PC-9 (cell line): ENCODE measurements at regions not wholly inside any gene's neighbourhood (a gene's known extent, or its start where the extent isn't known, plus 50 kb on each side); places are given as distances from the start of the nearest gene placed in this dataset.
"Not testable (repeated sequence)": the region's sequence is repeated elsewhere in the genome, so short reads cannot be mapped to it uniquely, and the experiment has no call there.

Experiments used
- BruUV-seq: library from RNA; stranded (reverse); fragments of 400-500 nt; replicated peaks from 2 replicates; lab custom pipeline; 2021; lab: Mats Ljungman, UMichigan
- CTCF ChIA-PET: fragments of 300-600 bp; sonication (Branson Sonifier 250); formaldehyde crosslinking; loops from one replicate; lab custom pipeline; 2022; ENCODE audit warnings: antibody characterized with exemption; lab: Charles Lee
- POLR2A ChIA-PET: fragments of 300-600 bp; sonication (Branson Sonifier 250); formaldehyde crosslinking; loops from one replicate; lab custom pipeline; 2022; ENCODE audit warnings: antibody characterized with exemption; ENCODE audit not compliant: unreplicated experiment; lab: Charles Lee
- DNase-seq, 2 experiments: peaks; one replicate each; pipeline versions ENCODE4 v3.0.0 to v3.0.0-alpha.2; 2015 to 2022; ENCODE audit warnings: mixed read lengths in 1 of 2
- H2AFZ ChIP-seq: fragments of 200-600 bp; sonication (generic); 2 replicates; pipeline ENCODE4 v1.8.1; 2017; ENCODE audit warnings: antibody characterized with exemption
- H3F3A ChIP-seq: fragments of 200-600 bp; sonication (generic); 2 replicates; pipeline ENCODE4 v1.8.1; 2017; ENCODE audit warnings: antibody characterized with exemption, mild to moderate bottlenecking, low read depth; ENCODE audit not compliant: insufficient read depth
- H3K27ac ChIP-seq: fragments of 200-600 bp; sonication (generic); 2 replicates; pipeline ENCODE4 v1.6.1; 2016; ENCODE audit warnings: mixed run types
- H3K27me3 ChIP-seq: fragments of 200-600 bp; sonication (generic); 2 replicates; pipeline ENCODE4 v1.6.1; 2016; ENCODE audit warnings: low read depth, mixed run types; ENCODE audit not compliant: insufficient read depth
- H3K36me3 ChIP-seq: fragments of 200-600 bp; sonication (generic); 2 replicates; pipeline ENCODE4 v1.6.1; 2016; ENCODE audit warnings: low read depth, mixed run types
- H3K4me1 ChIP-seq: fragments of 200-600 bp; sonication (generic); replicated peaks from 2 replicates; pipeline ENCODE4 v1.6.1; 2016; ENCODE audit warnings: mixed run types; ENCODE audit not compliant: insufficient read depth
- H3K4me2 ChIP-seq: fragments of 200-600 bp; sonication (generic); 2 replicates; pipeline ENCODE4 v1.6.1; 2017; ENCODE audit warnings: mixed run types
- H3K4me3 ChIP-seq: fragments of 200-600 bp; sonication (generic); 2 replicates; pipeline ENCODE4 v1.6.1; 2016; ENCODE audit warnings: mixed run types
- H3K79me2 ChIP-seq: fragments of 200-600 bp; sonication (generic); 2 replicates; pipeline ENCODE4 v1.6.1; 2017; ENCODE audit warnings: low read depth, mixed run types
- H3K9me2 ChIP-seq: fragments of 200-600 bp; sonication (generic); 2 replicates; pipeline ENCODE4 v1.8.1; 2017; ENCODE audit warnings: mild to moderate bottlenecking; ENCODE audit not compliant: insufficient read depth
- H3K9me3 ChIP-seq: fragments of 200-600 bp; sonication (generic); 2 replicates; pipeline ENCODE4 v1.8.1; 2016; ENCODE audit warnings: low read depth; ENCODE audit not compliant: insufficient read depth
- H4K20me1 ChIP-seq: fragments of 200-600 bp; sonication (generic); 2 replicates; pipeline ENCODE4 v1.8.1; 2017; ENCODE audit not compliant: insufficient read depth
- CTCF ChIP-seq: fragments of 200-600 bp; sonication (generic); conservative IDR thresholded peaks from 2 replicates; pipeline ENCODE4 v1.6.1; 2017; ENCODE audit warnings: mixed run types, antibody characterized with exemption, mild to moderate bottlenecking, moderate library complexity
- EZH2 ChIP-seq: fragments of 200-600 bp; sonication (generic); IDR thresholded peaks from 2 replicates; pipeline ENCODE4 v1.8.0; 2017; ENCODE audit warnings: antibody characterized with exemption, low read depth
- intact Hi-C: fragments of 100-400 bp; cut with micrococcal nuclease; formaldehyde crosslinking; loops from one replicate; pipeline ENCODE4 v1.10.0; 2022; ENCODE audit not compliant: unreplicated experiment

DNA sequence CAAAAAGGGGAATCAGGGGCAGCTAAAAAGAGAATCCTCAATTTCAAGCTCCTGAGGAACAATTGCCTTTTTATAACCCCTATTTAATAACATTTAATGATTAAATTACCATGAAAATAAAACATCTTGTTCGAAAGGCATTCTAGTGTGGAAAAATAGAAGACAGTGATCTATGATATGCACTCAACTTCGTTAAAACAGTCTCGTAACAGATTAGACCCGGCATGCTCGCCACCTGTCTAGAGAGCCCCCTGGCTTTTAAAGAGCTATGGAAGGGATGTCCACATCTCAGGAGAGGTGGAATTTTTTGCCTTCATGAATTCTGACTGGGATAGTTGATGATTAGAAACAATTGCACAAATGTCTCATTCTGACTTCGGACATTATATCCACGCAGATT is 153.7 kb upstream of the MDFIC2 start:
- no peak for TF ChIP-seq CTCF
- TF ChIP-seq EZH2: no peak
- no peaks in the 10 kb centered on the region for H3K9me2 ChIP-seq
- H3K27ac ChIP-seq: no peak overlapping the region
- H2AFZ ChIP-seq: no peak overlapping the region
- no TSS peak for BruUV-seq
- H4K20me1 ChIP-seq: no peaks in the 10 kb centered on the region
- H3K4me1 ChIP-seq: no peaks in the 10 kb centered on the region
- H3K36me3 ChIP-seq: no peaks in the 10 kb centered on the region
- no peaks in the 10 kb centered on the region for H3K79me2 ChIP-seq
- H3F3A ChIP-seq: no peaks in the 10 kb centered on the region
- no peak overlapping the region for H3K4me2 ChIP-seq
- DNase-seq: no peak
- CTCF ChIA-PET: no interaction called here
- H3K9me3 ChIP-seq: no peaks in the 10 kb centered on the region
- peaks cover 7% of the 10 kb centered on the region for H3K27me3 ChIP-seq
- POLR2A ChIA-PET: no interaction called here
- no peak overlapping the region for H3K4me3 ChIP-seq
- intact Hi-C loops: no loop called here

- Histone ChIP-seq H3K4me2 (no peak overlapping the region), H3K9me3 (no peaks in the 10 kb centered on the region), H2AFZ (no peak overlapping the region), H4K20me1 (no peaks in the 10 kb centered on the region), H3K9me2 (no peaks in the 10 kb centered on the region), H3K27me3 (peaks cover 7% of the 10 kb centered on the region), H3K36me3 (no peaks in the 10 kb centered on the region), H3F3A (no peaks in the 10 kb centered on the region), H3K27ac (no peak overlapping the region), H3K4me3 (no peak overlapping the region), H3K4me1 (no peaks in the 10 kb centered on the region), H3K79me2 (no peaks in the 10 kb centered on the region)
- DNase-seq: no peak
- BruUV-seq: no TSS peak
- intact Hi-C loops: no loop called here
- CTCF ChIA-PET: no interaction called here
- POLR2A ChIA-PET: no interaction called here
- TF ChIP-seq EZH2: no peak
- TF ChIP-seq CTCF: no peak
These were observed 152.4 kb upstream of the MDFIC2 start for GRCh38 chr3:70464876-70465275.

DNA sequence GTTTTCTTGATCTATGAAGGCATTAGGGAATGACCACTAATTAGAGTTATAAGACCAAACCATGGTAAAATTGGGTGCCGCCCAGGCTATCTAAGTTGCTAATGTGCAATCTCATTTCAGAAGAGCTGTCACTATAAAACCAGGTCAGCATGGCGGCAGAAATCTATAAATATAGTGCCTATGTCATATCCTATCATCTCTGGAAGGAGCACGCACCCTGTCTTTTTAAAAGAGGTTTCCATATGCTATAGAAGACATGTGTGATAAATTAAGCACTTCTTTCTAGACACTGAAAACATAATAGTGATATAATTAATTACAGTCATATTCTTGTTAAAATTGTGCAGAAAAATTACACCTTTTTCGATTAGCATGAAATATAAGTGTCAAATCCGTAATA is 152.0 kb upstream of the MDFIC2 start:
- H3K79me2 ChIP-seq: no peaks in the 10 kb centered on the region
- no TSS peak for BruUV-seq
- POLR2A ChIA-PET: no interaction called here
- H3K4me2 ChIP-seq: no peak overlapping the region
- no peaks in the 10 kb centered on the region for H3K9me3 ChIP-seq
- no peaks in the 10 kb centered on the region for H3K36me3 ChIP-seq
- H3K27ac ChIP-seq: no peak overlapping the region
- H3K9me2 ChIP-seq: no peaks in the 10 kb centered on the region
- H3K4me1 ChIP-seq: no peaks in the 10 kb centered on the region
- CTCF ChIA-PET: no interaction called here
- intact Hi-C loops: no loop called here
- peaks cover 7% of the 10 kb centered on the region for H3K27me3 ChIP-seq
- H4K20me1 ChIP-seq: no peaks in the 10 kb centered on the region
- DNase-seq: no peak
- no peak for TF ChIP-seq CTCF
- no peak for TF ChIP-seq EZH2
- no peak overlapping the region for H3K4me3 ChIP-seq
- H2AFZ ChIP-seq: no peak overlapping the region
- H3F3A ChIP-seq: no peaks in the 10 kb centered on the region

GRCh38 chr3:70450220-70450619 is 137.8 kb upstream of the MDFIC2 start:
- H3K9me2 ChIP-seq, H4K20me1 ChIP-seq, H2AFZ ChIP-seq, H3K9me3 ChIP-seq, H3K27me3 ChIP-seq, H3K4me2 ChIP-seq, H3K4me1 ChIP-seq, BruUV-seq, H3K4me3 ChIP-seq, H3K36me3 ChIP-seq, H3F3A ChIP-seq, DNase-seq, H3K79me2 ChIP-seq, CTCF ChIA-PET, POLR2A ChIA-PET, intact Hi-C loops, H3K27ac ChIP-seq: not testable (repeated sequence)

DNA sequence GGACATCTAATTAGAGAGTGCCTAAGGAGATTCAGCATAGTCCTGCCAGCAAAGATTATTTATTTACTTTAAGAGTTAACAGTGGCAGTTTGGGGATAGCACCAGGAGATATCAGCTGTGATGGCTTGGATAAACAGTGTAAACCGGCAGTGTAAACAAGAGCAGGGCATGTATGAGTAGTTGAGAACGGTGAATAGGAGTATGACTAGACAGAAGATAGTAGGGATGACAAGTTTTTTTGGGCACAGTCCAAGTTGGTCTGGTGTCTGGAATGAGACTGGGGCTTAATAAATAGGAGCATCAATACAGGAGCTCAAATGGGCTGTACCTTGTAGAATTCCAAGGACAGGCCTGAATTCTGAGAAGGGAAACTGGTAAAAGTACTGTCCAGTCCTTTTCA is 123.0 kb upstream of the MDFIC2 start:
- CTCF ChIA-PET, H4K20me1 ChIP-seq, intact Hi-C loops, H3K79me2 ChIP-seq, H3K4me1 ChIP-seq, H3K4me3 ChIP-seq, H3F3A ChIP-seq, H2AFZ ChIP-seq, POLR2A ChIA-PET, H3K4me2 ChIP-seq, H3K9me3 ChIP-seq, H3K27ac ChIP-seq, H3K36me3 ChIP-seq, H3K9me2 ChIP-seq, H3K27me3 ChIP-seq, DNase-seq, BruUV-seq: not testable (repeated sequence)
